Suprapubic skin (tissue), 4 donors: ENCODE measurements at regions not wholly inside any gene's neighbourhood (a gene's known extent, or its start where the extent isn't known, plus 50 kb on each side); places are given as distances from the start of the nearest gene placed in this dataset.

Experiments used
- DNase-seq, 2 donors: peaks; one replicate each; pipeline ENCODE4 v3.0.0-alpha.2; 2019; ENCODE audit warnings: low spot score in 2 of 2
- H3K27ac ChIP-seq: fragments of 200-600 bp; sonication (generic); one replicate; pipeline ENCODE4 v1.5.1; 2019
- H3K27me3 ChIP-seq: fragments of 200-600 bp; sonication (generic); one replicate; pipeline ENCODE4 v1.5.1; 2019
- H3K36me3 ChIP-seq: fragments of 200-600 bp; sonication (generic); one replicate; pipeline ENCODE4 v1.5.1; 2019
- H3K4me1 ChIP-seq: fragments of 200-600 bp; sonication (generic); one replicate; pipeline ENCODE4 v1.5.1; 2019
- H3K4me3 ChIP-seq: fragments of 200-600 bp; sonication (generic); one replicate; pipeline ENCODE4 v1.5.1; 2019; ENCODE audit warnings: mild to moderate bottlenecking
- H3K9me3 ChIP-seq: fragments of 200-600 bp; sonication (generic); one replicate; pipeline ENCODE4 v1.5.1; 2019
- EP300 ChIP-seq: sonication (generic); formaldehyde crosslinking; IDR thresholded peaks from one replicate; pipeline ENCODE4 v1.6.1; 2017; ENCODE audit warnings: antibody characterized with exemption
- POLR2A ChIP-seq, 2 donors: fragments of 450-650 bp; IDR thresholded peaks; one replicate each; pipeline ENCODE4 v1.6.1; 2017; ENCODE audit warnings: antibody characterized with exemption in 2 of 2, mild to moderate bottlenecking in 2 of 2, moderate library complexity in 2 of 2
- POLR2AphosphoS5 ChIP-seq, 3 donors: sonication (generic); formaldehyde crosslinking; IDR thresholded peaks; one replicate each; pipeline ENCODE4 v1.6.1; 2017; ENCODE audit warnings: antibody characterized with exemption in 3 of 3
- WGBS: methylation state at CpG from one replicate; pipeline ENCODE4 v1.1.5; 2018; 5-methylcytosine and 5-hydroxymethylcytosine counted together
- TF ChIP-seq, protein P1 (sequence below), 2 donors: fragments of 200-600 bp in 1 of 2; fragments of 450-650 bp in 1 of 2; sonication (generic) in 1 of 2; IDR thresholded peaks; one replicate each; pipeline ENCODE4 v1.5.1; 2016 to 2019; ENCODE audit warnings: antibody characterized with exemption in 2 of 2, mild to moderate bottlenecking in 1 of 2, moderate library complexity in 1 of 2

DNA sequence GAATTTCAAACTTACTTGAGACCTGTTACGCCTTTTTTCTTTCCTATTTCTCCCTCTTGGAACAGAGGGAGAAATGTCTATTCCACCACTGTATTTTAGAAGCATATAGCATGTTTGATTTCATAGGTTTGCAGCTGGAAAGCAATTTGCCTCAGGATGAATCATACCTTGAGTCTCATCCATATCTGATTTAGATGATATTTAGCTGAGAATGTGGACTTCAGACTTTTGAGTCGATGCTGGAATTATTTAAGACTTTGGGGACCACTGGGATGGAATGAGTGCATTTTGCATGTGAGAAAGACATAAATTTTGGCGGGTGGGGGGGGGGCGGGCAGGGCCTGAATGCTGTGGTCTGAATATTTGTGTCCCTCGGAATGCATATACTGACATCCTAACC lies 67.3 kb upstream of the FOXN2 start:
- no peak for DNase-seq
- 86% methylated on average over 5 of the region's 5 CpGs for WGBS
- H3K9me3 ChIP-seq: no peaks in the 10 kb centered on the region

DNA sequence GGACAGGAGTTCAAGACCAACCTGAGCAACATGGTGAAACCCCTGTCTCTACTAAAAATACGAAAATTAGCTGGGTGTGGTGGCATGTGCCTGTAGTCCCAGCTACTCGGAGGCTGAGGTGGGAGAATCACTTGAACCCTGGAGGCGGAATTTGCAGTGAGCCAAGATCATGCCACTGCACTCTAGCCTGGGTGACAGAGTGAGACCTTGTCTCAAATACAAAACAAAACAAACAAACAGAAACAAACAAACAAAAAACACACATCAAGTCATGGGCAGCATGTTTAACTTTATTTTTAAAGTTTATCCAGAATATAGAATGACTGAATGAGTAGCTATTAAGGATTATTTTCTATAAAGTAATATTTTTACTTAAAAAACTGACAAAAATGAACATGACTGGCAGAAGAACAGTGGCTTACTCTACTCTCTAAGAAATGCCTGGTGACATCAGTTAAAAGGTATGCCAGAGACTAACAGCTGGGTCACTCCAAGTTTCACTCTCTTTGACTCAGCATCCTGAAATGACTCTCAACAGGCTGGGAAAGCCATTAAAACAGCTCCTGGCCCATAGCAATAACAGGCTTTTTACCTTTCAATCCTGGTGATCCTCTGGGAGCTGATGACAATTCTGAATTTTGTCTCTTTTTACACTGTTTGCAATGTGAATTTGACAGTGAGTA lies 66.1 kb upstream of the FOXN2 start:
- Histone ChIP-seq H3K4me3 (no peak overlapping the region), H3K27me3 (no peaks in the 10 kb centered on the region), H3K27ac (no peak overlapping the region), H3K9me3 (no peaks in the 10 kb centered on the region), H3K4me1 (peaks cover 17% of the 10 kb centered on the region), H3K36me3 (no peaks in the 10 kb centered on the region)
- no peak for DNase-seq
- 68% methylated on average over 3 of the region's 3 CpGs for WGBS
- TF ChIP-seq POLR2AphosphoS5 (IDR thresholded peaks at IDR 0.05): no peak
- TF ChIP-seq, protein P1, sequence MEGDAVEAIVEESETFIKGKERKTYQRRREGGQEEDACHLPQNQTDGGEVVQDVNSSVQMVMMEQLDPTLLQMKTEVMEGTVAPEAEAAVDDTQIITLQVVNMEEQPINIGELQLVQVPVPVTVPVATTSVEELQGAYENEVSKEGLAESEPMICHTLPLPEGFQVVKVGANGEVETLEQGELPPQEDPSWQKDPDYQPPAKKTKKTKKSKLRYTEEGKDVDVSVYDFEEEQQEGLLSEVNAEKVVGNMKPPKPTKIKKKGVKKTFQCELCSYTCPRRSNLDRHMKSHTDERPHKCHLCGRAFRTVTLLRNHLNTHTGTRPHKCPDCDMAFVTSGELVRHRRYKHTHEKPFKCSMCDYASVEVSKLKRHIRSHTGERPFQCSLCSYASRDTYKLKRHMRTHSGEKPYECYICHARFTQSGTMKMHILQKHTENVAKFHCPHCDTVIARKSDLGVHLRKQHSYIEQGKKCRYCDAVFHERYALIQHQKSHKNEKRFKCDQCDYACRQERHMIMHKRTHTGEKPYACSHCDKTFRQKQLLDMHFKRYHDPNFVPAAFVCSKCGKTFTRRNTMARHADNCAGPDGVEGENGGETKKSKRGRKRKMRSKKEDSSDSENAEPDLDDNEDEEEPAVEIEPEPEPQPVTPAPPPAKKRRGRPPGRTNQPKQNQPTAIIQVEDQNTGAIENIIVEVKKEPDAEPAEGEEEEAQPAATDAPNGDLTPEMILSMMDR (IDR thresholded peaks at IDR 0.05): no peak
- TF ChIP-seq EP300: no peak
- TF ChIP-seq POLR2A (IDR thresholded peaks at IDR 0.05): no peak

More for the DNA sequence above, 67.3 kb upstream of the FOXN2 start:
- H3K36me3 ChIP-seq: no peaks in the 10 kb centered on the region
- H3K27me3 ChIP-seq: no peaks in the 10 kb centered on the region
- peaks cover 17% of the 10 kb centered on the region for H3K4me1 ChIP-seq
- H3K27ac ChIP-seq: no peak overlapping the region
- TF ChIP-seq POLR2AphosphoS5 (IDR thresholded peaks at IDR 0.05) (no peak), EP300 (no peak), POLR2A (IDR thresholded peaks at IDR 0.05) (no peak)
- TF ChIP-seq, protein P1 (IDR thresholded peaks at IDR 0.05): no peak
- no peak overlapping the region for H3K4me3 ChIP-seq

DNA sequence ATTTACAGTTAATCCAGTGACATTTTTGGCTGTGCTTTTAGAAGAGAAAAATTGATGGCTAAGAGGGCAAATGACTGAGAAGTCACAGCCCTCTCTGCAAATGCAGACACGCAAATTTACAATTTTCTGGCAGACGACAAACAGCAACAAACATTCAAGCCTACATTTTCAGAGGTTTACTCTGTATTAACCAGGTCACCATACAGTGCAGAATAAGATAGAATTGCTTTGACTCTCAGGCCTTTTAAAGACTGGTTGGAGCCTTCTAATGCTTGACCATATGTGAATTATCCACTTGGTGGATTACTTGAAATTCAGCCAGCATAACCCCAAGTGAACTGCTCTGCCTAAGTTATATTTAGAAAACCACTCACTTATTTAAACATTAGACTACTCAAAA lies 65.5 kb upstream of the FOXN2 start:
- H3K9me3 ChIP-seq: no peaks in the 10 kb centered on the region
- H3K27ac ChIP-seq: no peak overlapping the region
- H3K4me3 ChIP-seq: no peak overlapping the region
- no peak for DNase-seq
- WGBS: 43% methylated on average over 2 of the region's 2 CpGs
- no peak for TF ChIP-seq POLR2AphosphoS5 (IDR thresholded peaks at IDR 0.05)
- TF ChIP-seq POLR2A (IDR thresholded peaks at IDR 0.05): no peak
- TF ChIP-seq EP300: no peak
- TF ChIP-seq, protein P1 (IDR thresholded peaks at IDR 0.05): no peak
- no peaks in the 10 kb centered on the region for H3K36me3 ChIP-seq
- H3K4me1 ChIP-seq: peaks cover 17% of the 10 kb centered on the region
- H3K27me3 ChIP-seq: no peaks in the 10 kb centered on the region

DNA sequence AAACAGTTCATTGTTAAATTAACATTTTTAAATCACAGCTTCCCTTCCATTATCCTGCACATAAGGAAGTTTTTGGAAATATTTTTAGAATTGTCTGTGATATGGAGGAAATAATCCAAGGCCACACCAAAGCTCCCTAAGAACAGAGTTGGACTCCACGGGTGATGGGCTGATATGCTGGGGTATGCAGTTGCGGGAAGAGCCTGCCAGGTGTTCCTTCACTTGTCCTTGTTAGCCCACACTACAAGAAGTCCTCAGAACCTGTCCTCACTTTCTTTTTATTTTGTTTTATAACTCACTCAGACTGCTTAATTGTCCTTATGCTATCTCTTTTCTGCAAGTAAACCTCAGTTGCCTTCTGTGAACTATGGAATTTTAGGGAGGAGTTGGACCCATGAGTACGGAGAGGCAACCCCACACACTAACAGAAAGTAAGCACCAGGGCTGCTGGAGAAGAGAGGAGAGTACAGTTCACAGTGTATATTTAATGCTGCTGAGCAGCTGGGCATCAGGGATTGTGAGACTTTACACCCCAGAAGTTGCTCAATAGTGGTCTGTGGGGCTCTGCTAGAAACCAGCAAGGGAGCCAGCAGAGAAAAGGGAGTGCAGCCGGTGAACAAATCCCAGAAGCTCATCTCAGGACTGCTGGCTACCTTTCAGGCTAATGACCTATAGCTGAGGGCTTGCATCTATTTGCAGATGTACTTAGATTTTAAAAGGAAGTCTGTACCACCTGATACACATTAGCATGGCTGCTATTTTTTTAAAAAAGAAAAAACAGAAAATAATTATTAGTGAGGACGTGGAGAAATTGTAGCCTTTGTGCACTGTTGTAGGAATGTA lies 64.6 kb upstream of the FOXN2 start:
- DNase-seq: no peak
- TF ChIP-seq POLR2A (IDR thresholded peaks at IDR 0.05) (no peak), POLR2AphosphoS5 (IDR thresholded peaks at IDR 0.05) (no peak), EP300 (no peak)
- TF ChIP-seq, protein P1 (IDR thresholded peaks at IDR 0.05): no peak
- H3K27me3 ChIP-seq: no peaks in the 10 kb centered on the region
- no peak overlapping the region for H3K4me3 ChIP-seq
- H3K4me1 ChIP-seq: peaks cover 17% of the 10 kb centered on the region
- WGBS: 57% methylated on average over 5 of the region's 5 CpGs
- H3K36me3 ChIP-seq: no peaks in the 10 kb centered on the region
- no peaks in the 10 kb centered on the region for H3K9me3 ChIP-seq
- H3K27ac ChIP-seq: no peak overlapping the region

DNA sequence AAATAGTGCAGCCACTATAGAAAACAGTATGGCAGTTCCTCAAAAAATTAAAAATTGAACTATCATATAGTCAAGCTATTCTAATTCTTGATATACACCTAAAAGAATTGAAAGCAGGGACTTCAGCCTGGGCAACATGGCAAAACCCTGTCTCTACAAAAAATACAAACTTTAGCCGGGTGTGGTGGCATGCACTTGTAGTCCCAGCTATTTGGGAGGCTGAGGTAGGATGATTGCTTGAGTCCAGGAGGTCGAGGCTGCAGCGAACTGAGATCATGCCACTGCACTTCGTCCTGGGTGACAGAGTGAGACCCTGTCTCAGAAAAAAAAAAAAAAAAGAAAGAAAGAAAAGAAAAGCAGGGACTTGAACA lies 64.0 kb upstream of the FOXN2 start:
- peaks cover 17% of the 10 kb centered on the region for H3K4me1 ChIP-seq
- DNase-seq: no peak
- H3K9me3 ChIP-seq: no peaks in the 10 kb centered on the region
- WGBS: 91% methylated on average over 4 of the region's 4 CpGs
- H3K36me3 ChIP-seq: no peaks in the 10 kb centered on the region
- H3K27me3 ChIP-seq: no peaks in the 10 kb centered on the region
- no peak overlapping the region for H3K27ac ChIP-seq
- TF ChIP-seq POLR2AphosphoS5 (IDR thresholded peaks at IDR 0.05) (no peak), POLR2A (IDR thresholded peaks at IDR 0.05) (no peak), EP300 (no peak)
- TF ChIP-seq, protein P1 (IDR thresholded peaks at IDR 0.05): no peak
- H3K4me3 ChIP-seq: no peak overlapping the region
